ENCODE measurements at regions not wholly inside any gene's neighbourhood (a gene's known extent, or its start where the extent isn't known, plus 50 kb on each side); places are given as distances from the start of the nearest gene placed in this dataset.

DNA sequence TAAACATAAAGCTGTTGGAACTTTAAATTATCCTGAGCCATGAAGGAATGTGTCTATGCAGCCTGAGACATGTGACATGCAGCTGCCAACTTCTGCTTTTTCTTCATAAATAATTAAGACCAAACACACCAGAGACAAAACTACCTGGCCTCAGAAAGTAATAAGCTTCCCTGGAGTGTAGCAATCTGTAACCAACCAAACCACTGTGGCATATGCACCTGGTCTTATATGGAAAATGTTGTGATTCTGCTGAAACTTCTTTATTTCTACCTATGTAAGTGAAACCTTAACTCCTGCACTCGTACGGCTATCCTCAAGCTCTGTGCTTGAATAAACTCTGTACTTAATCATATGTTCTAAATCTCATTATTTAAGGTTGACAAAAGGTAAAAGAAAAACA is 515.0 kb downstream of the TMEM182 start:
- peaks cover 5% of the 10 kb centered on the region; the same call in 1 of the 2 replicates for H3K9me3 ChIP-seq (ENCODE audit: insufficient read depth, low read depth, low read length)
- H3K9me2 ChIP-seq (replicated peaks; ENCODE audit: low read depth, low read length): no peaks in the 10 kb centered on the region
- no peak overlapping the region for H3K4me3 ChIP-seq (ENCODE audit: low read length, poor library complexity, severe bottlenecking)
- no peaks in the 10 kb centered on the region for H3K36me3 ChIP-seq (ENCODE audit: insufficient read depth, low read length)
- H2AFZ ChIP-seq (ENCODE audit: low read length): no peak overlapping the region
- H3K9ac ChIP-seq (ENCODE audit: low read depth, low read length, poor library complexity, severe bottlenecking): no peak overlapping the region
- no peaks in the 10 kb centered on the region for H4K20me1 ChIP-seq (ENCODE audit: insufficient read depth, low read length, poor library complexity, severe bottlenecking)
- no peaks in the 10 kb centered on the region for H3K79me2 ChIP-seq (ENCODE audit: insufficient read depth, low read length)
- no peak overlapping the region for H3K4me2 ChIP-seq (ENCODE audit: low read depth, low read length, poor library complexity, severe bottlenecking)
- TF ChIP-seq, protein P1, sequence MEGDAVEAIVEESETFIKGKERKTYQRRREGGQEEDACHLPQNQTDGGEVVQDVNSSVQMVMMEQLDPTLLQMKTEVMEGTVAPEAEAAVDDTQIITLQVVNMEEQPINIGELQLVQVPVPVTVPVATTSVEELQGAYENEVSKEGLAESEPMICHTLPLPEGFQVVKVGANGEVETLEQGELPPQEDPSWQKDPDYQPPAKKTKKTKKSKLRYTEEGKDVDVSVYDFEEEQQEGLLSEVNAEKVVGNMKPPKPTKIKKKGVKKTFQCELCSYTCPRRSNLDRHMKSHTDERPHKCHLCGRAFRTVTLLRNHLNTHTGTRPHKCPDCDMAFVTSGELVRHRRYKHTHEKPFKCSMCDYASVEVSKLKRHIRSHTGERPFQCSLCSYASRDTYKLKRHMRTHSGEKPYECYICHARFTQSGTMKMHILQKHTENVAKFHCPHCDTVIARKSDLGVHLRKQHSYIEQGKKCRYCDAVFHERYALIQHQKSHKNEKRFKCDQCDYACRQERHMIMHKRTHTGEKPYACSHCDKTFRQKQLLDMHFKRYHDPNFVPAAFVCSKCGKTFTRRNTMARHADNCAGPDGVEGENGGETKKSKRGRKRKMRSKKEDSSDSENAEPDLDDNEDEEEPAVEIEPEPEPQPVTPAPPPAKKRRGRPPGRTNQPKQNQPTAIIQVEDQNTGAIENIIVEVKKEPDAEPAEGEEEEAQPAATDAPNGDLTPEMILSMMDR (conservative IDR thresholded peaks at IDR 0.05; ENCODE audit: low read length): no peak
- no peak for TF ChIP-seq EZH2phosphoT487 (IDR thresholded peaks at IDR 0.05; ENCODE audit: borderline replicate concordance)
- H3K4me1 ChIP-seq (ENCODE audit: insufficient read depth, low read length, poor library complexity, severe bottlenecking): no peaks in the 10 kb centered on the region
- H3F3A ChIP-seq (ENCODE audit: low read depth): no peaks in the 10 kb centered on the region
- no peaks in the 10 kb centered on the region for H3K27me3 ChIP-seq (ENCODE audit: insufficient read depth, low read length, poor library complexity, severe bottlenecking)

DNA sequence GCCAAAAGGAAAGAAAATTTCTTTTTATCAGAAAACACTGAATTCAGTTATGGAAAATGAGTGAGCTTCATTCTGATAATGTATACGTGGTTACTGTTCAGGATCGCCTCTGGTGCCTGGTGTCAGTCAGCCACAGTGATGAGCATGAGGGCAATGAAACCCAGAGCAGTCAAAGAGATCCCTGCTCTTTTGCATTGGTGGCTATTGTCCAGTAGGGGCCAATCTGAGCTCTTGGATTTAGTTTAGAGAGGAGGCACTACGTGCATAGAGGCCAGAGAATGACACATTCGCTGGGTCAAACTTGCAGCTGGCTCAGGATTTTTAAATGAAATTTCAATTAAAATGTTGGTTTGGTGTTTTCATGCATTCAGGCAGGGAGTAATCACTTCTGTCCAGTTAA is 522.9 kb downstream of the TMEM182 start:
- Histone ChIP-seq H3K36me3 (ENCODE audit: insufficient read depth, low read length) (no peaks in the 10 kb centered on the region), H3K9me2 (replicated peaks; ENCODE audit: low read depth, low read length) (no peaks in the 10 kb centered on the region), H3K9me3 (ENCODE audit: insufficient read depth, low read depth, low read length) (no peaks in the 10 kb centered on the region), H3K27me3 (ENCODE audit: insufficient read depth, low read length, poor library complexity, severe bottlenecking) (no peaks in the 10 kb centered on the region), H3K79me2 (ENCODE audit: insufficient read depth, low read length) (no peaks in the 10 kb centered on the region), H2AFZ (ENCODE audit: low read length) (no peak overlapping the region), H3K4me3 (ENCODE audit: low read length, poor library complexity, severe bottlenecking) (no peak overlapping the region), H3K4me1 (ENCODE audit: insufficient read depth, low read length, poor library complexity, severe bottlenecking) (no peaks in the 10 kb centered on the region), H4K20me1 (ENCODE audit: insufficient read depth, low read length, poor library complexity, severe bottlenecking) (no peaks in the 10 kb centered on the region), H3K4me2 (ENCODE audit: low read depth, low read length, poor library complexity, severe bottlenecking) (no peak overlapping the region), H3F3A (ENCODE audit: low read depth) (no peaks in the 10 kb centered on the region), H3K9ac (ENCODE audit: low read depth, low read length, poor library complexity, severe bottlenecking) (no peak overlapping the region)
- no peak for TF ChIP-seq EZH2phosphoT487 (IDR thresholded peaks at IDR 0.05; ENCODE audit: borderline replicate concordance)
- TF ChIP-seq, protein P1 (conservative IDR thresholded peaks at IDR 0.05; ENCODE audit: low read length): no peak

DNA sequence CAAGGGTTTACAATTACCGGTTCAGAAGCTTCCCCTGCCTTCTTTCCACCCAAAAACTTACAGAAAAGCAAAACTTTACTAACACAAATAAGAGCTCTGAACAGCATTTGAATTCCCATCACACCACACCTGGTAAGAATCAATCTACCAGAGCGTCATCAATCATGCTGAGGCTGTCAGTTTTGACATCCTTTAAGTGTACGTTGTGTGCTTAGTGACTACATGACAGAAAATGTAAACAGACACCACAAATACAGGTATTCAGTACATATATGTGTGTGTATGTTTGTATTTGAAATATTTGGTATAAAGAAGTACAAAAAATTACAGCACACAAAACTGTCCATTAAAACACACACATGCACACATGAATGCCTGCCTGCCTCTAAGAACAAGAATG is 523.5 kb downstream of the TMEM182 start:
- H3K9ac ChIP-seq (ENCODE audit: low read depth, low read length, poor library complexity, severe bottlenecking): no peak overlapping the region
- no peaks in the 10 kb centered on the region for H3K36me3 ChIP-seq (ENCODE audit: insufficient read depth, low read length)
- no peaks in the 10 kb centered on the region for H3K4me1 ChIP-seq (ENCODE audit: insufficient read depth, low read length, poor library complexity, severe bottlenecking)
- no peaks in the 10 kb centered on the region for H3K9me3 ChIP-seq (ENCODE audit: insufficient read depth, low read depth, low read length)
- no peak overlapping the region for H3K4me3 ChIP-seq (ENCODE audit: low read length, poor library complexity, severe bottlenecking)
- no peaks in the 10 kb centered on the region for H4K20me1 ChIP-seq (ENCODE audit: insufficient read depth, low read length, poor library complexity, severe bottlenecking)
- H2AFZ ChIP-seq (ENCODE audit: low read length): no peak overlapping the region
- TF ChIP-seq, protein P1 (conservative IDR thresholded peaks at IDR 0.05; ENCODE audit: low read length): no peak
- no peak for TF ChIP-seq EZH2phosphoT487 (IDR thresholded peaks at IDR 0.05; ENCODE audit: borderline replicate concordance)
- no peaks in the 10 kb centered on the region for H3K9me2 ChIP-seq (replicated peaks; ENCODE audit: low read depth, low read length)
- no peaks in the 10 kb centered on the region for H3K27me3 ChIP-seq (ENCODE audit: insufficient read depth, low read length, poor library complexity, severe bottlenecking)
- H3K4me2 ChIP-seq (ENCODE audit: low read depth, low read length, poor library complexity, severe bottlenecking): no peak overlapping the region
- no peaks in the 10 kb centered on the region for H3K79me2 ChIP-seq (ENCODE audit: insufficient read depth, low read length)
- no peaks in the 10 kb centered on the region for H3F3A ChIP-seq (ENCODE audit: low read depth)
